Kidney glomerular epithelial cell (primary cell): ENCODE measurements at regions not wholly inside any gene's neighbourhood (a gene's known extent, or its start where the extent isn't known, plus 50 kb on each side); places are given as distances from the start of the nearest gene placed in this dataset.
A peak's percentile ranks its signal among the peaks of the same experiment; 100 is the strongest.

ENCODE experiments used
- DNase-seq: peaks from one replicate; lab custom pipeline; 2025; lab: John Stamatoyannopoulos, UW

DNA sequence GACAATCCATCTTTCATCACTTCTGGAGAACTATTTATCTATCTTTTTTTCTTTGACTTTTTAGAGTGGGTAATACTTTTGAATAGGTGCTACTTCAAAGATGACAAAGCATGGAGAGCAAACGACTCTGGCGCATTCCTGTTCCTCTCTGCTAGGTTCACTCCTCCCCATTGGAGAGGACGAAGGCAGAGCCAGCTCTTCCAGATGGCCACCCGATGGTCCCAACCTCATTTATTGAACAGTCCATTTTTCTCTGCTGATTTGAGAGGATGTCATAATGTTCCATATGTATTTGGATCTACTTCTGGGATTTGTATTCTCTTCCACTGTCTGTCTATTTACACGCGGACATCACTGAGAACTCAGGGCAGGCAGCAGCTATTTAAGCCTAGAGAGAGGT is 284.3 kb upstream of the CXCR4 start:
- DNase-seq: no peak

- no peak for DNase-seq
Measured at GRCh38 chr2:136399667-136400289, 281.8 kb upstream of the CXCR4 start.

DNA sequence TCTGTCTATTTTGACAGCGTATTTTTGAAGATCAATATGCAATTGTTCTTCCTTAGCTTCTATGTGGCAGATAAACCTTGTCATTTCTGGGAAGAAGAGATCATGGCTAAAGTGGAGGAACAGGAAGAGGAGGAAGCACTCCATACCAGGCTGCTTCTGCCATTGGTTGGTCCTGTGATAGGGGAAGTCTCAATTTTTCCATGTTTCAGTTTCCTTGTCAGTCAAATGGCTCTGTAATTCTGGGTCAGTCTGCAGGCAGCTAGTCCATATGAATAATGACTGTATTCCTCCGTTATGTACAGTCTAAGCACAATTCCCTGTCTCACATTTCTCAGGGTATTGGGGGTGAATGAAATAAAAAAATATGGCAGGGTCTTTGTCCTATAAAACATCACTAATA is 277.6 kb upstream of the CXCR4 start:
- DNase-seq: no peak

GRCh38 chr2:136394136-136395060 is 276.4 kb upstream of the CXCR4 start:
- DNase-seq: no peak

GRCh38 chr2:136393514-136393913 is 275.6 kb upstream of the CXCR4 start:
- DNase-seq: no peak

DNA sequence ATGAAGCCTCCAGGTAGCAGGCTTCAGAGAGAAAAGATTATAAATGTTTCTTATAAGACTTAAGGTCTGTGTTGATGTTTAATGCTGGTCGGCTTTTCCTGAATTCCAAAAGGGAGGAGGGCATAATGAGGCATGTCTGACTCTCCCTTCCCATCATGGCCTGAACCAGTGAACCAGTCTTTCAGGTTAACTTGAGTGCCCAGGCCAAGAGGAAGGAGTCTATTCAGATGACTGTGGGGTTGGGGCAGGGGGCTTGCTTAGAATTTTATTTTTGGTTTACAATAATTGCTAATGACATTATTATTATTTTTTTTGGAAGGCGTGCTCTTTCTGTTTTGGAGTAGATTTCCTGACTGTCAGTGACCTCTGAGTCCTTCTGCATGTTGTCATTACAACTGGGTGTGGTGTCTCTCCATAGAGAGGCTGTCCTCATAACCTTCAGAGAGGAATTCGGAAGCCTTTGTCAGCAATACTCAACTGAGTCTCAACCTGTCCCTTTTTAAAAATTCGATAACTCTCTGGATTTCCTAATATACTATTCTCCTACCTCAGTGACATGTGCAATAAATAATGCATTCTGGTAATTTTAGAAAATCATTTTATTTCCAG is 275.1 kb upstream of the CXCR4 start:
- DNase-seq: no peak

- no peak for DNase-seq
Measured at GRCh38 chr2:136389809-136390208, 271.9 kb upstream of the CXCR4 start.

- DNase-seq: no peak
Measured at GRCh38 chr2:136386046-136386445, 268.1 kb upstream of the CXCR4 start.

DNA sequence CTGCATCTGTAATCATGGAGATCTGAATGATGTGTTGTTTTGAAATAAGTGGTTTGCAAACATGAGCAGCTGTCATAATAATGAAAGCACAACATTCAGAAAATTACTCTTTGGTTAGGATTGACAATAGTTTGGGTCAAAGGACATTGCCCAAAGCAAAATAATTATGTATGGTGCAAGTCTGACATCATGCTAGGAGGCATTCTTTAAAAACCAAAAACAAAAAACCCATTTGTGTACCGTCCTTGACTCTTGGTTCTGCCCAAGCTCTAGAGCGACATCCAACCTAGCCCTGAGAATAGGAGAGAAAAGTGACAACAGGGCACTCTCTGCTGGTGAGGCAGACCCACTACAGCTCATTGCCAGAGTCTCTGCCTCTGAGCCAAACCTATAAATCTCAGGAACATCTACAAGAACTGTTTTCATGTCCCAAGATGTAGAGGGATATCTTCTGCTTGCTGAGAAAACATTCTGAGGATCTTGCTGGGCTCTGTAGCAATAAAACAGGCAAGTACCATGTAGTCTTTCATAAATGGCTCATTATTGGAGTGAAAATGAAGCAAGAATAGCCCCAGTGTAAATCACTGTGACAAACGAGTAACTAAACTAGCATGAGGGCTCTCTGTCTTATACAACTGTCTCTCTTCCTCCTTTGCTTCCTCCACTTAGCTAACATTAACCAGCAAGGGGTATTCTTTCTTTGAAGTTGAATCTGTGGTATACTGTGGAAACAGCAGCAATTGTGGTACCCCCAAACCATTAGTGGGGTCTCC is 266.8 kb upstream of the CXCR4 start:
- DNase-seq: peak; percentile 17

DNA sequence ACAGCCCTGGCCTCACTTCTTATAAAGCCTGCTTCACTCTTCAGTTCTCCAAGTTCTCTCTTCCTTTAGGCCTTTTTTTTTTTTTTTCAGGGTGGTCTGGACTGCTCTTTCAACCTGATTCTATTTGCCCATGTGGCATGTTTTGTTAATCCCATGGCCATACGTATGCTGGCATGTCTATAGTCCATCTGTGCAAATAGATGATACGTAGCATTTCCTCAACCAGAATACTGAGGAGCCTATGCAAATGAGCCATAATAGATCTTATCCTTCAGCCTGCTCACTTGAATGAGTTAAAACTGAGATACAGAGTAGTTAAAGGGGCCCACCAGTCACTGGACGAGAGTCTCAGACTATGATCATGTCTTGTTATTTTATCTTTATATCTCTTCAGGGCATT is 265.2 kb upstream of the CXCR4 start:
- no peak for DNase-seq

DNA sequence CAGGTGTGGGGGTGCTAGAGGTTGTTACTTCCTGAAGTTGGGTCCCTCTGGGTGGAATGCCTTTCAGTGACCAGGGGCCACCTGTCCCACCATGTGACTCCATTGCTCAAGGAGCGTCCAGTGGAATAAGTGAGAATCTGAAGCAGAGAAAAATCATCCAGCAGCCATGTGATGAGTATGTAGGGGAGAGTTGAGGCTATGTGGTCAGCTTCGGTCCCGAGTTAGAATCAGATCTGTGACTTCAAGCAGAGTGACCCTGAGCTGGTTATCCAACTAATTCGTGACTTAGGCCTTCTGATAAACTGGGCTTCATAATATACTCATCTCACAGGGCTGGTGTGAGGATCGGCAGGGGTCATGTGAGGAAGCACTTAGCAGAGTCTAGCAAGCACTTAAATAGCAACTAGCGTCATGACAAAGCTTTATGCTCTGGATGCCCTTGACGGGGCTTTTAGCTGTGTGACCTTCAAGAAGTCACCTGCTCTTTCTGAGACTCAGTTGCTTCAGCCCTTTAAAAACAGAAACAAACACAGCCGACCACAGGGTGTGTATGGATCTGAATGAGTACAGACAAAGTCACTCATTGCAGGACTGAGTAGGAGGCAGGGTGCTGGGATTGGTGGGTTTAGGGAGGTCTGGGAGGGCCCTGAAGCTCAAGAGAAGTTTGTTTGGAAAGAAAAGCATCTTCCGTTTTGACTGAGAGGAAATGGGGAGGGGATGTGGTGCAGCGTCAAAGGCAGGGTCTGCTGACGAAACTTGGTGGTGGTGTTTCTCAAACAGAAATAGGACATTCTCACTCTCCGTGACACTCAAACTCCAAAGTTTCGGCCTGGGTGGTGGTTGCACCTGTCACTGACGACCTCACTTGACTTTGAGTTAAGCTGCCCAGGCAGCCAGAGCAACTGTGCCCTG is 264.0 kb upstream of the CXCR4 start:
- no peak for DNase-seq

DNA sequence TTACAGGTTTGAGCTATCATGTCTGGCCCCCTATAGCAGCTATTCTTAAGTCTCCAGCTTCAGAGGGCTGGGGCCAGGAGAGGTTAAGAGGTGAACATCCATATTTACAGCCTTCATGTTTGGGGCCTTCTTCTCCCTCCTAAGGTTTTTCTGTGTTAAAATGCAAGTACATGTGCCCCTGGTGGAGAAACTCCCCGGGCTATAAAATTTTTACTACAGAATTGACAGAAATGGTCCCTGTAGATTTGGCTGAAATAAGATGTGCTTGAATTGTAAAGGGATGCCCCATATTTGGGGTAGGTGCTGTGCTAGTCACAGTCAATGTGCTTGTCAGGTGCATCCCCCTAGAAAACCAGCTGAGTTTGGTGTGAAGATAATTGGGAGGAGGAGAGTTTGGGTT is 263.3 kb upstream of the CXCR4 start:
- DNase-seq: no peak

DNA sequence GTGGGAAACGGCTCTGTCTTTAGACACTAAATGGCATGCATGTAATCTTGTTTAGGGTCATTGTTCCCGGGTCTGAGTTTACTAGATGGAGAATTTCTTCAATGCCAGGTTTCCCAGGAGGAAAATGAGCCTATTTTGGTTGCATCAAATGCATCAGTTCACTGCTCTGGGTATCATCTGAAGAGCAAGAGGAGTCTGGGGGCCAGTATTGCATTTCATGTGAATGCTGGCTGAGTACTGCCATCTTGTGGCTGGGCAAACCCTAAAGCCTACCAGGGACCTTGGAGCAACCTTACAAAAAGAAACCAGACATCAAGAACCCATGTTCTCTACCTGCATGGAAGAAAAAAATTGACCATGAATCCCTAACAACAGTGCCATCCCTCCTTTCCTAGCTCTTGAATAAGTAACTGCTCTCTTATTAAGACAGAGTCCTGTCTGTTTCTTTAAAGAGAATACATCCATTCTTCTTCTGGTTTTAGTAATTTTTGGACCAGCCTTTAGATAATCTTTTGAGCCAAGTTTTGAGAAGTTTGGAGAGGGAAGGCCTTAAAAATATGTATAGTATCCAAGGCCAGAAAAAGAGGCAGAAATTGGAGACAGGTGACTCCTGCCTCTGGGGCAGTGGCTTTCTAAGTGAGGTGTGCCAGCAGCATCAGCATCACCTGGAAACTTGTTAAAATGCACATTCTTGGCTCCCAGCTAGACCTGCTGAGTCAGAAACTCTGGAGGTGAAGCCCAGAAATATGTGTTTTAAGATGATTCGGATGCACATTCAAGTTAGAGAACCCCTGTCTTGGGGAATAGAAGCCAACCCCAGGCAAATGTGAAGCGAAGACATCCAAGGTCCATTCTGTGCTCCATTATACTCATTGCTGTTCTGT is 261.0 kb upstream of the CXCR4 start:
- DNase-seq: peak; percentile 59

DNA sequence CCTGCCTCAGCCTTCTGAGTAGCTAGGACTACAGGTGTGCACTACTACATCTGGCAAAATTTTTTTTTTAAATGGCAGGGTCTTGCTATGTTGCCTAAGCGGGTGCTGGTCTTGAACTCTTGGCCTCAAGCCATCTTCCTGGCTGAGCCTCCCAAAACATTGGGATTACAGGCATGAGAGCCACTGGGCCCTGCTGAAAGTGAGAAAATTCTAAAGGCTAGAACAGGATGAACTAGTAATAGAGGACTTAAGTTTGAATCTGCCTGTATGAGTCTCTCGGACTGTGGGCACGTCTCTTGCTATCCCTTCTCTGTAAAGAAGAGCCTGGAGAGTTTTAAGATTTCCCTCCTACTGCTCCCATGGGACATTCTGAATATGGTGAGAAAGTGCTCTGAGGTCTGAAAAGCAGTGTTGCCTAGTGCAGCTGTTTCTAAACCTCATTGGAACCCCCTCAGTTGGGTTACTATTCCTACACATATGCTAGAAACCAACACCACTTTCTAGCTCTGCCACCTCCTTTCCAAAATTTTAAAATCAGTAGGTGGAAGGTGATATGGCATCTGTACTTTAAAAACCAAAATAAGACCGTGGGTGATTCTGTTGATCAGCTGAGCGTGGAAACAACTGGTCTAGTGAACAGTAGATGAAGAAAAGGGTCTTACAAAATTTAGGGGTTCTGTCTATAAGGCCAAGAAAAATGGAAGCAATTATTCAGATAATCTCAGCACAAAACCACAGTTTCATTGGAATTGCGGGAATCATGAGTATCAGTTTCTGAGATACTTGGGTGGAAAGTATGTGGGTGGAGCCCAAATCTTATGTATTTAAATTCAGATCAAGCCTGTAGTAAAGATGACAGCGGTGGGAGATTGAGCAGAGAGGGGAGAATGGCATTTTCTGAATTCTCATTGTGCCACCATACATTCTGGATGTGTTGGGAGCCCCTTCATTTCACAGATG is 259.8 kb upstream of the CXCR4 start:
- DNase-seq: no peak

DNA sequence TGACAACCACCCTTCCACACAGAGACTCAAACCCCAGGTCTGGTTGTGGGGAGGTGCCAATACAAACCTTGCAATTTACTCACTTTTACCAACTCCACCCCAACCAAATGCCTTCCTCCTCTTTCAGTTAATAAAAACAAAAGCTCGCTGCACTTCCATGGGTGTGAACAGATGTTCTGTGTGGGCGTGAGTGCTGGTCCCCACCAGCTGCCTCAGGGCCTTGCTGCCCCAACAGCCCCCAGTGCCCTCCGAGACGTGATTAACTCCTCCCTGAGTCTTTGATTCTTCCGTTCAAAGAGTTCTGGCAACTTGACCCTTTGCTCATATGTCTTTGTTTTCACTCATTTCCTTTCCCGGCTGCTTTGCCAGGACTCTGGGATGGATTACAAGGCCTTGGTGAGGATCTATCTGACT is 258.9 kb upstream of the CXCR4 start:
- DNase-seq: no peak

- no peak for DNase-seq
Measured at GRCh38 chr2:136376211-136376610, 258.3 kb upstream of the CXCR4 start.

GRCh38 chr2:136375017-136375901 is 257.3 kb upstream of the CXCR4 start:
- no peak for DNase-seq

DNA sequence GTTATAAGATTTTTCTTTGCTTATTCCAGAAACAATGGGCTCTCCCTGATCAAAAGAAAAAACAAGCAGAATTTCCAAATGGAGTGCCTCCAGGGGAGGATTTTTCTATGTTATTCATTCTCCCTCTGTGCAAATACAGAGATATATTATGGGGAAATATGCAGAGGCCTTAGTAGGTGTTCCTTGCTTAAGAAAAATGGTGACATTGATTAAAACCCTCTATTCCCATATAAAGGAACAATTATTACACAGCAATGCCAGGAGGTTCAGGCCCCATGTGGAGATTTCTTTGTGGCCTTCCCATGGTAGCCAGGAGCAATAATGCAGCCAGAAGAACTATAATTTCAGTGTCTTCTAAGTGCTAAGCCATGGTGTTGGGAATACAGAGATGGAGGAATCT is 255.9 kb upstream of the CXCR4 start:
- DNase-seq: no peak
